NCI-H1417 treated with DMSO at 0.1 percent for 48 hours (cell line): ENCODE measurements at regions not wholly inside any gene's neighbourhood (a gene's known extent, or its start where the extent isn't known, plus 50 kb on each side); places are given as distances from the start of the nearest gene placed in this dataset.

Source experiments
- DNase-seq: peaks from one replicate; lab custom pipeline; 2025; lab: John Stamatoyannopoulos, UW

DNA sequence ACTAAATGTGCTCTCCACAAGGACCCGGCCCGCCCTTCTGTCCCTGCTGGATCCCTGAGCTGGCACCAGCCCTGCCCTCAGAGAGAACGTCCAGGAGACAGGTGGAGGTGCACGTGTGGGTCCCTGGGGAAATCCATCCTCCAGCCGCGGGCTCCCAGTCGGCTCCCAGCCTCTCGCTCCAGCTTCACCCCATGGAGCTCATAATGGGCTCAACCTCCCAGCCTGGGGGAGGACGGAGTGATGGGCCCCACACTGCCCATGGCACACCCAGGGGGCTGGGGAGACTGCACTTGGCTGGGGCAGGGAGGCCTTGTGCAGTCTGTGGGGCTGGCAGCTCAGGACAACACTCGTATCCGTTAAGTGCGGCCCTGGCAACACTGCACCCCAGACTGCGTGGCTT, 250.5 kb downstream of the TMEM121 start:
- DNase-seq = no peak

DNA sequence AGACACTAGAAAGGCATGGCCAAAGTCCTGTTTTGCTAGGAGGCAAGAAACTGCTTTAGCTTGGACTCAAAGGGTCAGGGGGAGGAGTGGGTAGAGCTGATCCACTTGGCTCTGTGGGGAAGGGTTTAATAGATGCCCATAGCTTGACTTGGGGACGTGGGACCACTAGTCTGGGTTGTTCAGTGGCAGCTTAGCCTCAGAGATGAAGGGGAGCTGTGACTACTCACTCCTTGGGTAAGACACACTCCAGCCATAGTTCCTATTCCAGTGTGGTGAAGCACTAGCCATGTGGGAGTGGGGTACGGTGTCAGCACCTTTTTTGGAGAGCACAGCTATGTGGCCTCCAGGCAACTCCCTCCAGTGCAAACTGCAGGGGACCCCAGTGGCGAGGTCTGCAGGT, 257.3 kb downstream of the TMEM121 start:
- DNase-seq = no peak

DNA sequence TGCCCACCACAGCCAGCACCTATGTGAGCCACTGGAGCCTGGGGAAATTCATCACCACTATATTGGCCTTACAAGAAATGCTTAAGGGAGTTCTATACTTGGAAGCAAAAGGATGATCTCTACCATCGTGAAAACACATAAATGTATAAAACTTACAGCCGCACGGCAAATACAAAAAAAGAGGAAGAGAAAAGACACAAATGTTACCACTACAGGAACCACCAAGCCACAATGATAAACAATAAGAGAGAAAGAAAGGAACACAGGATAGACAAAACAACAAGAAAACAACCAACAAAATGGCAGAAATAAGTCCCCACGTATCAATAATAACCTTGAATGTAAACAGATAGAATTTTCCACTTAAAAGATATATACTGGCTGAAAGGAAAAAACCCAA, 267.5 kb downstream of the TMEM121 start:
- no peak for DNase-seq

DNA sequence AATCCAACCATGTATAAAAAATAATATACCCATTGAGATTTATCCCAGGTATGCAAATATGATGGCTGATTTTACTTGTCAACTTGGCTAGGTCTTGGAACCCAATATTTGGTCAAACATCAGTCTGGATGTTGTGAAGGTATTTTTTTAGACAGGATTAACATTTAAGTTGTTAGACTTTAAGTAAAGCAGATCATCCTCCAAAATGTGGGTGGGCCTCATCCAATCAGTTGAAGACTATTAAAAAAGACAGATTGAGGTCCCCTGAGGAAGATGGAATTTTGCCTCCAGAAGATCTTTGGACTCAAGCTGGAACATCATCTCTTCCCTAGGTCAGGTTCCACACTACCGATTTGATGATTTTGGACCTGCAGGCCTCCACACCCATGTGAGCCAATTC, 271.2 kb downstream of the TMEM121 start:
- DNase-seq = no peak

DNA sequence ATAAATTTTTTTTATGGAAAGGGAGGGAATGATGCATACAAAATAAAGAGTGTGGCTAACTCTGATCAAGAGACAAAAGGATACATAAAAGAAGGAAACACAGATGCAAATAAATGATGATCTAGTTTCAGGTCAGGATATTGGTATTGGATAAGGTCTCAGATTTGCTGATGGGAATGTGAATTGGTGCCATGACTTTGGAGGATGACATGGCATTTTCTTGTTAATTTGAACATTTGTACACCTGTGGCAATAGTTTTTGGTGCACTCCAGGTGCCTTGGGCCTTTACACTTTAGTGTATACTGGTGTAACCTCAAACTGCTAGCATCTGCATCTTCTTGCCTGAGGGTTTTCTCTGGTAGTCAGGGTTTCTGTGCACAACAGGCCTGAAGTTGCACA, 279.3 kb downstream of the TMEM121 start:
- DNase-seq = no peak

DNA sequence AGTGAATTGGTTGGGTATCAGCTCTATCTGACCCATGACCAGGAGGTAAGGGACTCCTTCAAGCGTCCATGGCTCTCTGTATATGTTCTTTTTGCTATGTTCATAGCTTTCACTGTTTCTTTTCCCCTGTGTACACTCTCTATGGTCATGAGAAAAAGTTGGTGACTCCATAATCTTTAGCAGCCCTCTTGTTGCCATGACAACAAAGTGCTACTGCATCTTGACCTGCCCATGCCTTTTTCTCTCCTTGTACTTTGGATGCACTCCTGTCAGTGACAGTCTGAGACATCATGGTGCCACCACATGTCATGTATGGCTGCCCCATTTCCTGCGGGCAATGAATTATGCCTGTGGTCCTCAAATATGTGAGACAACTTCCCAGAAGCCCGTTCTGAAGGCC, 280.2 kb downstream of the TMEM121 start:
- DNase-seq = no peak

DNA sequence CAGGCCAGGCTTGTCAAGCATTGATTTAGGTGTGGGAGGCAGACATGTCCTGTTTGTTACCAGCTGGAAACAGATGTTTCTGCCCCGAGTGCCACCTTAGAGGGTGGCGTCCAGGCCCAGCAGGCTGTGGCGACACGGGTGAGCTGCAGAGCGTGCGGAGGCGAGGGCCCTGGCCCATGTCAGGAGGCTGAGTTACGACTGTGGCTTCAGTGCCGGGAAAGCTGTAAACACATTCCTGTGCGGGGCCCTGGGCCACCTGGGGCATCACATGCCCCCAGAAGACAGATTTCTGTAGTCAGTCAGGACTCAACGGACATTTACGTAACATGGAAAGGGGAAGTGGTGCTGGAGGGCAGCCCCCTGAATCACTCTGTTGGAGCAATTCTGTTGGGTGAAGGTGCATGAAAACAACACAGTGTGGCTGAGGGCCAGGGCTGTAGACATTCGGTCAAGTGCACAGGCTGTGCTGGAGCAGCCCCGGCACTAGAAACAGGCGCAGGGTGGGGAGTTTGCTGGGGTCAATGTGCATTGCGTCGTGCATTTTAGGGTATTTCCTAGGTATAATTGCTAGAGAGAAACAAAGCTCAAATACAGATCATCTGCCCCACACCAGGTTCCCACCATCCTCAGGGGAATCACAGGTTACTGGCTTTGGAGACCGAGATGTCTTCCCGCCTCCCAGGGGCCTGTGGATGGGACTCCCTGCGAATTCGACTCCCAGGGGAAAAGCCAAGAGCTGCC, 291.8 kb downstream of the TMEM121 start:
- DNase-seq = no peak

DNA sequence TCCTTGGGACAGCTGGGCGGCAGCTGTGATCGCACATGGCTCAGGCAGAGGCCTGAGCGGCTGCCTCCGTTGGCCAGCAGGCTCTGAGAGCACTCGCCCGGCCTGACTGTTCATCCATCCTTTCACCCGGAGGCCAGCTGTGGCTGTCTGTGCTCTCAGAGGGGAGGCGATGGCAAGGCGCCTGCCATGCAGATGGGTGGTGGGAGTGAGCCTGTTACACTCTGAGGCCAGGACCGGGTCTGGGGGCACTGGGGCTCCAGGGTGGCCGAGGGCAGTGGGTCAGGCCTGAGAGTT, 292.3 kb downstream of the TMEM121 start:
- DNase-seq = no peak

DNA sequence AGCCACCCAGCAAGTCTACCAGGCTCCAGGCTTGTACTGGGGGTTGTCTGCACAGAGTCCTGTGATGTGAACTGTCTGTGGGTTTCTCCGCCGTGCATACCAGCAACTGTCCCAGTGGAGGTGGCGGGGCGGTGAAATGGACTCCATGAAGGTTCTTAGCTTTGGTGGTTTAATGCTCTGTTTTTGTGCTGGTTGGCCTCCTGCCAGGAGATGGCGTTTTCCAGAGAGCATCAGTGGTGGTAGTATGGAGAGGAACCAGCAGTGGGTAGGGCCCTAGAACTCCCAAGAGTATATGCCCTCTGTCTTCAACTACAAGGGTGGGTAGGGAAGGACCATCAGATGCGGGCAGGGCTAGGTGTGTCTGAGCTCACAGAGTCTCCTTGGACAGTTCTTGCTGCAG, 303.8 kb downstream of the TMEM121 start:
- DNase-seq = no peak

DNA sequence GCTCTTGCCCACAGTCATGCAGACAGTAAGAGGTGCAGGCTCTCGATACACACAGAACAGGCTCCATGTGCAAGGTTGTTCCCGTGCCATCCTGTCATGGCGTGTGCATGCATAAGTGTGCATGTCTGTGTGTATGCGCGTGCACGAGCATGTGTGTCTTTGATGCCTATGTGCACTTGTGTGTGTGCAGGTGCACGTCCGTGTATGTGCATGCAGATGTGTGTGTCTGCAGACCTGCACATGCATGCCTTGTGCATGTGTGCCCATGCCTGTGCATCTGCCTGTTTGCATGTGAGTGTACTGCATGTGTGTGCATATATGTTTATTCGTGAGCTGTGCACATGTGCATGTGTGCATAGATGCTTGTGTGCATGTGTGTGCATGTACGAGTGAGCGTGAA, 309.8 kb downstream of the TMEM121 start:
- no peak for DNase-seq

DNA sequence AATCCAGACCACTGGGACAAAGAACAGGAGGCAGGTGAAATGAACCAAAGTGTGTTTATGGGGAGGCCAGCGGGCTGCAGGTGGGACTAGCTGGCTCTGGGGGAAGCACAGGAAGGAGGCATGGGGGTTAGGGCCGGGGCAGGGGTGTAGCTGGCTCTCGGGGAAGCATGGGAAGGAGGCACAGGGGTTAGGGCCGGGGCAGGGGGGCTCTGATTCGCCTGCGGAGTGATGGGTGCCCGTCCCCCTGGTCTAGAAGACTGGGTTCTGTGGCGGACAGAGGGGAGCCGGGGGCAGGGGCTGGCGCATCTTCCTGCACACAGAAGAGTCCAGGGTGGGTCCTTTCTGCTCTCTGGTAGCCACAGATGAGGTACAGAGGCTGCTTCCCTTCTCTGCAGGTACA, 310.3 kb downstream of the TMEM121 start:
- no peak for DNase-seq

DNA sequence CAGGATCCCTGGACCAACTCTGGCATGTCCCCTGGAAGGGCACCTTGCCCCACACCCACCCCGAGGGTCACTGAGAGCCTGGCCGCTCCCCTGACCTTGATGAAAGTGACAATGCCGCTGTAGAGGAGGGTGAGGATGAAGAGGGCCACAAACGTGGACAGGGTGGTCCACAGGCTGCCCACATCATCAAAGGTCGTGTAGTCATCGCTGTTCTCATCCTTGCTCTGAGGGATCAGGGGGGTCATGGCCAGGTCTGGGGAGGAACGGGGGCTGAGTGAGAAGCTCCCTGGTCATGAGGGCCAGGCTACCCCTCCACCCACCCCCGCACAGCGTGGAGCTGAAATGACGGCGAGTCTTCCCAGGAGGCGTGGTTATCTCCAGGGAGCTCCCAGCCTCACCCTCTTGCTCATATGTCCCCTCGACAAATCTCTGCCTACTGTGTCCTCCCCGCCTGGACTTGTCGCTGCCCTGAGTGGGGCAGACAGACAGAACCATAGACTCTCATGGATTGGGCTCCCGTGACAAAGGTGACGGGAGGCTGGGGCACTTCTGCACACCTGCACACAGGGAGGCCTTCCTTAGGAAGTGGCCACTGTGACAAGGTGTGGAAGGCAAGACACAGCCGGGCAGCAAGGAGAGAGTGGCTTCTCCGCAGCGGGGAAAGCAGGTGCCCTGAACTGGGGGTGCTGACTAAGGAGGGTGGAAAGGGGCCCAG, 311.1 kb downstream of the TMEM121 start:
- DNase-seq = no peak

DNA sequence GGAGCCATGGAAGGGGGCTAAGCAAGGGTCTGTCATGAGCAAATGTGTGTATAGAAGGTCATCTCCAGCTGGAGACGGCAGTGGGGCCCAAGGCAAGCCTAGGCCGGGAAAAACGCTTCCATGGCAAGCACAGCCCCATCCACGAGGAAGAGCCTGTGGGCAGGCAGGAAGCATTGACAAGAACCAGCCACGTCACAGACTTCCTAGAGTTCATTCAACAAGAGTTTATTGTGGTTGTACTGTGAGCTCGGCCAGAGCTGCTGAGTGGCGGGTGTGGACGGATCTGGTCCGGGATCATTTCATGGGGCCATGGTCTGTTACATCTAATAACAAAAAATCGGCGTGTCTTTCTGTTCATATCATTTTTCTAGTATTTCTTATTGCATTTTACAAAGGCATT, 311.7 kb downstream of the TMEM121 start:
- no peak for DNase-seq

DNA sequence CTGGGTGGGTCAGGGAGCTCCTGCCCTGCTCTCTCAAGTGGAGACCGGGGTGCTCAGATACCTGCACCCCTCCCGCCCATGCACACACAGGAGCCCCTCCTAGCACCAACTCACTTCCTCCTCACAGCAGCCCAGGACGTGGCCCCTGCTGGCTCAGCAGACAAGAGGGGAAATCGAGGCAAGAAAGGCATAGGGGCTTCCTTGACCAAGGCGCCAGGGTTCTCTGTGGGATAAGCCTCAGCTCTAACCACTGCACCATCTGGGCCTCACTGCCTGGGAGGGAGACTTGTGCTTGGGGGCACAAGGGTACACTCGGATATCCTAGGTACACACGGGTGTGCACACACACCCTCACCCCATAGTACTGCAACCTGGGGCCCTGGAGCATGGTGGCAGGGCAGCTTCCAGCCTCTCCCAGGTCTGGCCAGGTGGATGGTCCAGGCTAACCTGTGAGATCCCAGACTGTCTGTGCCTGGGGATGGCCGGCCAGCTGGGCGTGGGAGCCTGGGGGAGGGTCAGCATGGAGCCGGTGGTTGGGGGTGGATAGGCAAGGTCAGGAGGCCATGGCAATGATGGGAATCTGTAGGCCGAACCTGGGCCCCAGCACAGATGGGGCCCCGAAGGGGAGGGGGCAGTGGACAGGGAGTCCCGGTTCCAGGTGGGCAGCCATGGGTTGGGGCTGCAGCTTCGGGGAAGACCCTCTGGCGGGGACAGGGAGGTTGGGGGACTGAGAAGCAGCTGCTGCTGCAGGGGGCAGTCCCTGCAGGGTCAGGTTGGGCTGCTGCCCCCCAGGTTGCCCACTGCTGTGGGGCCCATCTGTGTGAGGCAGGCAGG, 312.4 kb downstream of the TMEM121 start:
- DNase-seq = no peak

DNA sequence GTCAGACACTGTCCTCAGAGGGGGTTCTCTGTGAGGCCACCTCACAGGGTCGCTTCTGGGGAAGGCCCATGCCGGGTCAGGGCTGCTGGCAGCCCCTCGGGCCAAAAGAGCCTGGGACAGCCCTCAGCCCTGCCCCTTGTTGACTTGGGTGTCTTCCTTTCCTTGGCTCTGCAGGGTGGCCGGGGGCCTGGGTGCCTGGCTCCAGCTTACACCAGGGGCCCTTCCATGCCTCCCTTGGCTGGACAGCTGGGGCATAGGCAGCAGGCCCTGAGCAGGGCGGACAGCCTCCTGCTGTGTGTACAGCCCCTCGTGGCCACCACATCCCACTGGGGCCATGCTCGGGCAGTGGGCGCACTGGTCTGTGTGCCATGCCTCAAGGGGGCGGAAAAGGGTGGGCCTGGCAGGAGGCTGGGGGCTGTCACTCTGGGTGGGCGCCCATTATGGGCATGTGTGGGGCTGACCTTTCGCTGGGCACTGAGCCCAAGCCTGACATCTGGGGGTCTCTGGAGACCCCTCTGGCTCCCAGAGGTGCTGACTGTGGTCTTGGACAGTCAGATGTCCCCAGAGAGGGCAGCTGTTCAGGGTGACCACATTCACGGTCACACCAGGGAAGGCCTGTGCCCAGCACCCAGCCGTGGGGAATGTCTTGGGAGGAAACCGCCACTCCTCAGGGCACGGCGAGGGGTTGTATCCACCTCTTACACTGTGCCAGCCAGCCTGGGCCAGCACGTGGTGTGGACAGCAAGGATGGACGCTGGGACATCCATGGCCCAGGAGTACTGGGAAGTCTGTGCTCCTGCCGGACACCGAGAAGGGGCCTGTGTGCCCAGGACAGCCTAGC, 313.3 kb downstream of the TMEM121 start:
- no peak for DNase-seq

DNA sequence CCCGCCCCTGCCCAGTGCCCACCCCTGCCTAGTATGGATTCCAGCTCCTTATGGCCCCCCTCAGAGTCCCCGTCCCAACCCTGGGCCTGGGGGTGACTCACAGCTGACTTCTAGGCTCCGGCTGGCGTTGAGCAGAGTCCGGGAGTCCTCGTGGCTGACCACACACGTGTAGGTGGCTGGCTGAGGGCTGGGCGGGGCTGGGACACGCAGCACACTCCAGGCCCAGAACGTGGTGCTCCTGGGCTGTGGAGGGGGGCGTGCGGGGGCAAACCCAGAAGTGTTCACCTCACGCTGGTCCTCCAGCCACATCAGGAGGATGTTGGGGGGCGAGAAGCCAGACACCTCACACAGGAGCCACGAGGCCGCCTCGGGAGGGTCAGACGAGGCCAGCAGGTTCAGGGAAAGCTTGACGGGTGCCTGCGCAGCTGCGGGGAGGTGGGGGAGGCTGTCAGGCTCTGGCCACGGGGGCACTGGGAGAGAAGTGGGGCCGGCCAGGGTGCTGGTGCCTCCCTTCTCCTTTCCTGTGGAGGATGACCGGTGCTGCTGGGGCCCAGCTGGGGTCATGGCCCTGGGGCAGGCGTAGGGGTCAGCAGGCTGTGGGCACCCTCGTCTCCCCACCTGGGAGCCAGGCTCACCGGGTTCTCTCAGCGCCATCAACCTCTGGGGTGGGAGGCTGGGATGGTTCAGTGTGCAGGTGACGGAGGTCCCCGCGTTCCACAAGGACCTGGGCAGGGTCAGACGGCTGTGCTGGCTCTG, 314.1 kb downstream of the TMEM121 start:
- no peak for DNase-seq

DNA sequence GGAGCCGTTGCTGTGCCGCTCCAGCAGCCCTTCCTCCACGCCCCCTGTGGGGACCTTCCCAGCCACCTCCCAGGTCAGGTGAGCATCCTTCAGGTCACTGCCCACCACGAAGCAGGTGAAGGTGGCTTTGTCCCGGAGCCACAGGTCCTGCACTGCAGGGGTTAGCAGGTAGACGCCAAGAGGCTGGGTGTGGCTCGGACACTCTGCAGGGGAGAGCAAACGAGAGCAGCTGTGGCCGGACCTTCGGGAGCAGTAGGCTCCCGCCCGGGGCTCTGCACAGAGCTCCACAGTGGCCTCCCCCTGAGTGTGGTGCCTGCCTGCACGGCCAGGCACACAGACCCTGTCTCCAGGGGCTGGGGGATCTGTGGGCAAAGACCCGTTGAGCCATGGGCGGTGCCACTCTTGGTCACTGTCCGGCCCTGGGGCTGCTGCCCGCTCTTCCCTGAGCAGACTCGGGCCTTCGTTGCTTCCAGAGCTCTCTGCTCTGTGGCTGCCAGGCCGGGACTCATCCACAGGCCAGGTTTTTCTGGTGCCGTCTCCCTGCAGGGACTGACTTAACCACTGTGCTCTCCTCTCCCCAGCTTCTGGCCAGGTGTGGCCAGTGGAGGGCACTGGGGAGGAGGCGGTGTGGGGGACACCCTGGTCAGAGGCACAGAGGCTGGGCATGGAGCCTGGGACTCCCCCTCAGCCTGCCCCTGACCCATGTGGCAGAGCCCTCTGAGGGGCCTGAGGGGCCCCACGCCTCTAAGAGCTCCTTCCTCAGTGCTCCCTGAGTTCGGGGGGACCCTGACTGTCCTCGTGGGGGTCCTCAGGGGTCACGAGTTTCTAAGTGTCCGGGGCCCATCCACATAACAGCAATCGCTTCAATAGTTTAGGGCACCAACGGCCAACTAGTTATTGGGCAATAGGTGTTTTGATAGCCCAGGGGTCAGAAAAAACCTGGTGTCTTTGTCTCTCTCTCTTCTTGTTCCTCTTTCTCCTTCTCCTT, 314.9 kb downstream of the TMEM121 start:
- no peak for DNase-seq

DNA sequence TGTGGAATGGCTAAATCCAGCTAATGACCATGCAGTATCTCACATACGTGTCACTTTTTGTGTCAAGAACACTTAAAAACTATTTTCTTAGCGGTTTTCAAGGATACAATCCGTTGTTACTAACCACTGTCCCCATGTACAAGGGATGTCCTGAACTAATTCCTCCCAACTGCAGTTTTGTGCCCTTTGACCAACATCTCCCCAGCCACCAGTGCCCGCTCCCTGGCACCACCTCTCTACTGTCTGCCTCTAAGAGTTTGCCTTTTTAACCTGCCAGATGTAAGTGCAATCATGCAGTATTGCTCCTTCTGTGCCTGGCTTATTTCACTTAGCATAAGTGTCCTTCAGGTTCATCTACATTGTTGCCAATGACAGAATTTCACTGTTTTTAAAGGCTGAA, 315.7 kb downstream of the TMEM121 start:
- DNase-seq = no peak

DNA sequence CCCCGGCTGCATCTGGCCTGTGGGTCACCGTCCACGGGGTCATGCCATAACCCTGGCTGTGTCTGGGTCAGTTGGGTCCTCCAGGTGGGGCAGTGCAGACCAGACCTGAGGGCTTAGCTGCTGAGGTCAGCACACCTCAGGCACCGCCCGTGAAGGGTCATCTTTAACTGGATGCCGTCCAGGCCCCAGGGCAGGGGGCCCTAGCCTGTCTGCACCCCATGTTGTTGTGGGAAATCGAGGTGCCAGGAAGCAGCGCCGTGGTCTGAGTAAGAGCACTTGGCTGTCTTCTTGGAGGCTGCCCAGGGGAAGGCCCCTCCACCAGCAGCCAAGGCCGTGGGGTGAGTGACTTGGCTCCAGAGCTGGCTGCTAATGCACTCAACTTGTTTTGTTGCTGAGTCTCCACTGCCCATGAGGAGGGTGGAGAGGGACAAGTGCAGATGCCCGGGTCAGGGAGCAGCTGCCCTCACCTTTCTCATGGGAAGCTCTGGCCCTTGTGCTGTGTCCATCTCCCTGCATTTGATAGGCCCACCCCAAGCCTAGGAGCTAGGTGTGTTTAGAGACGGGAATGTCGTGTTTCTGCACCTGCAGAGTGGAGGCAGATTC, 317.2 kb downstream of the TMEM121 start:
- DNase-seq = no peak
